Right atrium auricular region (tissue), 2 donors: ENCODE measurements at regions not wholly inside any gene's neighbourhood (a gene's known extent, or its start where the extent isn't known, plus 50 kb on each side); places are given as distances from the start of the nearest gene placed in this dataset.

Experiments used
- DNase-seq: peaks from one replicate; pipeline ENCODE4 v3.0.0-alpha.2; 2019; ENCODE audit warnings: low spot score
- H3K27ac ChIP-seq, 2 donors: fragments of 200-600 bp; sonication (generic); 1 replicate in 1 of 2; 2 replicates in 1 of 2; pipeline ENCODE4 v1.5.1; 2016 to 2019
- H3K27me3 ChIP-seq, 2 donors: fragments of 200-600 bp; sonication (generic); one replicate each; pipeline versions ENCODE4 v1.5.1 to v1.6.0; 2017 to 2019
- H3K36me3 ChIP-seq: fragments of 200-600 bp; sonication (generic); one replicate; pipeline ENCODE4 v1.5.1; 2016
- H3K4me1 ChIP-seq, 2 donors: fragments of 200-600 bp; sonication (generic); one replicate each; pipeline versions ENCODE4 v1.5.1 to v1.6.0; 2017 to 2019
- H3K4me3 ChIP-seq, 2 donors: fragments of 200-600 bp; sonication (generic); 1 replicate in 1 of 2; 2 replicates in 1 of 2; pipeline ENCODE4 v1.5.1; 2017 to 2019; ENCODE audit warnings: mild to moderate bottlenecking in 1 of 2, moderate library complexity in 1 of 2
- H3K9me3 ChIP-seq, 2 donors: fragments of 200-600 bp; sonication (generic); one replicate each; pipeline ENCODE4 v1.5.1; 2019
- TF ChIP-seq, protein P1 (sequence below), 2 donors: fragments of 200-600 bp; sonication (generic); IDR thresholded peaks; one replicate each; pipeline ENCODE4 v1.5.1; 2019; ENCODE audit warnings: antibody characterized with exemption in 2 of 2

- Histone ChIP-seq H3K4me3 (no peak overlapping the region), H3K36me3 (no peaks in the 10 kb centered on the region), H3K27me3 (no peaks in the 10 kb centered on the region), H3K9me3 (no peaks in the 10 kb centered on the region), H3K27ac (no peak overlapping the region), H3K4me1 (no peaks in the 10 kb centered on the region)
- TF ChIP-seq, protein P1, sequence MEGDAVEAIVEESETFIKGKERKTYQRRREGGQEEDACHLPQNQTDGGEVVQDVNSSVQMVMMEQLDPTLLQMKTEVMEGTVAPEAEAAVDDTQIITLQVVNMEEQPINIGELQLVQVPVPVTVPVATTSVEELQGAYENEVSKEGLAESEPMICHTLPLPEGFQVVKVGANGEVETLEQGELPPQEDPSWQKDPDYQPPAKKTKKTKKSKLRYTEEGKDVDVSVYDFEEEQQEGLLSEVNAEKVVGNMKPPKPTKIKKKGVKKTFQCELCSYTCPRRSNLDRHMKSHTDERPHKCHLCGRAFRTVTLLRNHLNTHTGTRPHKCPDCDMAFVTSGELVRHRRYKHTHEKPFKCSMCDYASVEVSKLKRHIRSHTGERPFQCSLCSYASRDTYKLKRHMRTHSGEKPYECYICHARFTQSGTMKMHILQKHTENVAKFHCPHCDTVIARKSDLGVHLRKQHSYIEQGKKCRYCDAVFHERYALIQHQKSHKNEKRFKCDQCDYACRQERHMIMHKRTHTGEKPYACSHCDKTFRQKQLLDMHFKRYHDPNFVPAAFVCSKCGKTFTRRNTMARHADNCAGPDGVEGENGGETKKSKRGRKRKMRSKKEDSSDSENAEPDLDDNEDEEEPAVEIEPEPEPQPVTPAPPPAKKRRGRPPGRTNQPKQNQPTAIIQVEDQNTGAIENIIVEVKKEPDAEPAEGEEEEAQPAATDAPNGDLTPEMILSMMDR (IDR thresholded peaks at IDR 0.05), result no peak
- DNase-seq, result no peak
Measured at GRCh38 chr1:34376531-34376930, 199.8 kb downstream of the C1orf94 start.

DNA sequence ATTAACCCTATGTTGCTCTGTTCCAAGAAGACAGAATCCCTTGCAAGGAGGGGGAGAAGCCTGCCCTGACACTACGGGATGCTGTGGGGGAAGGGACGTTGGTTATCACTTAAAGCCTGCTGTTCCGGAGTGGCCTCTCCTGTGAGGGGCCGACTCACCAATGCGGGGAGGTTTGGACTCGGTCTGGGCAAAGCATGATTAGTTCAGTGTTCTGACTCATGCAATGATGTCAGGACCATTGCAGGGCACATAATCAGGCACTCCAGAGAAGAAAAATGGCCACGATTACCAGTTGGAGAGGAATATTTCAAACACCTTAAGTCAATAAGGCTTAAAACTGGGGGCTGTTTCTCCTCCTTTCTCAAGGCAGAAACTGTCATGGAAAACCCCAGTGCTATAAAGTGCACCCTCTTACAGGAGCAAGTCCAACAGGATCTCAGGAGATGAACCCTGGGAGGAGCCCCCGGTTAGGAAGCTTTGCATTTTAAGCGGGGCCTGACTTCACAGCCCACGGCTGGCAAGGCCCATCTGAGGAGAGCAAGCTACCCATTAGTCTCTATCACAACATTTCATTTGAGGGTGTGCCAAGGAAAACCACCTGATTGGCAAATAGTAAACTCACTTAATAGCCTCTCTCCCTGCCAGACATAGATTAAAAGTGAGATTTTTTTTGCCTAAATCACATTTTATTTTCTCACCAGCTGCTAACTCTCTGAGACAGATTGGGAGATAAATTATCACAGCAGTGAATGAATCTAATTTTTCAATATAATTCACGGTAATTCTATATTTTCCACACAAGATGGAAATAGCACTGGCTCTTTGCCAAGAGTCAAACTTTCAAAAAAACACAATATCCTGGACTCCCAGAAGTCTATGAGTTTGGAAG lies 202.5 kb downstream of the C1orf94 start:
- Histone ChIP-seq H3K36me3 (no peaks in the 10 kb centered on the region), H3K27me3 (no peaks in the 10 kb centered on the region), H3K27ac (no peak overlapping the region), H3K4me3 (no peak overlapping the region), H3K9me3 (no peaks in the 10 kb centered on the region), H3K4me1 (no peaks in the 10 kb centered on the region)
- TF ChIP-seq, protein P1 (IDR thresholded peaks at IDR 0.05), result no peak
- no peak for DNase-seq

- Histone ChIP-seq H3K27ac (no peak overlapping the region), H3K4me3 (no peak overlapping the region), H3K36me3 (no peaks in the 10 kb centered on the region), H3K4me1 (no peaks in the 10 kb centered on the region), H3K27me3 (no peaks in the 10 kb centered on the region), H3K9me3 (no peaks in the 10 kb centered on the region)
- TF ChIP-seq, protein P1 (IDR thresholded peaks at IDR 0.05), result no peak
- DNase-seq, result no peak
Measured at GRCh38 chr1:34379911-34380310, 203.2 kb downstream of the C1orf94 start.

- DNase-seq, result no peak
- no peaks in the 10 kb centered on the region for H3K27me3 ChIP-seq
- no peaks in the 10 kb centered on the region for H3K9me3 ChIP-seq
Measured at GRCh38 chr1:34380526-34381124, 203.9 kb downstream of the C1orf94 start.

GRCh38 chr1:34389974-34390373 lies 213.3 kb downstream of the C1orf94 start:
- TF ChIP-seq, protein P1 (IDR thresholded peaks at IDR 0.05), result no peak
- no peaks in the 10 kb centered on the region for H3K4me1 ChIP-seq
- H3K9me3 ChIP-seq, result peaks cover 0 to 10% of the 10 kb centered on the region in 2 donors
- H3K4me3 ChIP-seq, result no peak overlapping the region
- H3K27ac ChIP-seq, result no peak overlapping the region
- H3K36me3 ChIP-seq, result no peaks in the 10 kb centered on the region
- no peak for DNase-seq
- H3K27me3 ChIP-seq, result no peaks in the 10 kb centered on the region

More at GRCh38 chr1:34380526-34381124, 203.9 kb downstream of the C1orf94 start:
- Histone ChIP-seq H3K36me3 (no peaks in the 10 kb centered on the region), H3K4me1 (no peaks in the 10 kb centered on the region), H3K27ac (no peak overlapping the region), H3K4me3 (no peak overlapping the region)
- TF ChIP-seq, protein P1 (IDR thresholded peaks at IDR 0.05), result no peak
